ENCODE measurements at regions not wholly inside any gene's neighbourhood (a gene's known extent, or its start where the extent isn't known, plus 50 kb on each side); places are given as distances from the start of the nearest gene placed in this dataset.

DNA sequence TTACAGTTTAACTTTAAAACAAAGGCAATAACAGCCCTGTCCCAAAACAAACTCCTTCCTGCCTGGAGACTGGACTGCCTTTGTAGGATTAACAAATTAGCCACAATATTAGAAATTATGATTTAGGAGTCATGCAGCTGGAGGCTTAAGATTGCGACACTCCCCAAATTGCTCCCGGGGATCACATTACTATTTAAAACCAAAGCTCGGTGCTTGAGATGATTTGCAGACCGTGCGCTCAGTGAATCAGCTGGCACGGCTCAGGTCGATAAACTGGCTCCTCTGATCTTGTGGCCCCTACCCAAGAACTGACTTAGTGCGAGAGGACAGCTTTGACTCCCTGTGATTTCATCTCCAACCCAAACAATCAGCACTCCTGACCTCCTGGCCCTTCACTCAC, 829.3 kb downstream of the NLGN4X start:
- TF ChIP-seq CTCF (IDR thresholded peaks at IDR 0.05; ENCODE audit: low read length) (no peak), EZH2 (IDR thresholded peaks at IDR 0.05; ENCODE audit: borderline replicate concordance, low read length) (no peak)
- Histone ChIP-seq H3K9me2 (ENCODE audit: low read depth, low read length) (no peaks in the 10 kb centered on the region), H3K4me2 (ENCODE audit: low read length) (no peak overlapping the region), H3K9me3 (ENCODE audit: low read length) (no peaks in the 10 kb centered on the region), H3K9ac (ENCODE audit: low read length) (no peak overlapping the region), H3K27me3 (ENCODE audit: insufficient read depth, low read length) (no peaks in the 10 kb centered on the region), H3K36me3 (ENCODE audit: insufficient read depth, low read length) (no peaks in the 10 kb centered on the region), H3K4me3 (ENCODE audit: low read depth, low read length, poor library complexity, severe bottlenecking) (no peak overlapping the region), H3K27ac (ENCODE audit: low read depth, low read length, poor library complexity, severe bottlenecking) (no peak overlapping the region), H3F3A (ENCODE audit: insufficient read depth, low read length) (no peaks in the 10 kb centered on the region), H4K20me1 (ENCODE audit: insufficient read depth, low read length) (no peaks in the 10 kb centered on the region), H2AFZ (ENCODE audit: low read length) (no peak overlapping the region), H3K4me1 (ENCODE audit: insufficient read depth, low read length, severe bottlenecking) (no peaks in the 10 kb centered on the region), H3K79me2 (ENCODE audit: insufficient read depth, low read length) (no peaks in the 10 kb centered on the region)

- no peaks in the 10 kb centered on the region for H4K20me1 ChIP-seq (ENCODE audit: insufficient read depth, low read length)
- no peaks in the 10 kb centered on the region for H3K27me3 ChIP-seq (ENCODE audit: insufficient read depth, low read length)
- no peak overlapping the region for H3K27ac ChIP-seq (ENCODE audit: low read depth, low read length, poor library complexity, severe bottlenecking)
- H3K4me2 ChIP-seq (ENCODE audit: low read length), result no peak overlapping the region
- no peak overlapping the region for H3K4me3 ChIP-seq (ENCODE audit: low read depth, low read length, poor library complexity, severe bottlenecking)
- TF ChIP-seq EZH2 (IDR thresholded peaks at IDR 0.05; ENCODE audit: borderline replicate concordance, low read length) (no peak), CTCF (IDR thresholded peaks at IDR 0.05; ENCODE audit: low read length) (no peak)
- no peak overlapping the region for H2AFZ ChIP-seq (ENCODE audit: low read length)
- no peaks in the 10 kb centered on the region for H3K9me3 ChIP-seq (ENCODE audit: low read length)
- no peaks in the 10 kb centered on the region for H3K36me3 ChIP-seq (ENCODE audit: insufficient read depth, low read length)
- H3F3A ChIP-seq (ENCODE audit: insufficient read depth, low read length), result no peaks in the 10 kb centered on the region
- H3K9ac ChIP-seq (ENCODE audit: low read length), result no peak overlapping the region
- H3K4me1 ChIP-seq (ENCODE audit: insufficient read depth, low read length, severe bottlenecking), result no peaks in the 10 kb centered on the region
- no peaks in the 10 kb centered on the region for H3K79me2 ChIP-seq (ENCODE audit: insufficient read depth, low read length)
- no peaks in the 10 kb centered on the region for H3K9me2 ChIP-seq (ENCODE audit: low read depth, low read length)
These were observed 831.3 kb downstream of the NLGN4X start for GRCh38 chrX:5397409-5397808.

DNA sequence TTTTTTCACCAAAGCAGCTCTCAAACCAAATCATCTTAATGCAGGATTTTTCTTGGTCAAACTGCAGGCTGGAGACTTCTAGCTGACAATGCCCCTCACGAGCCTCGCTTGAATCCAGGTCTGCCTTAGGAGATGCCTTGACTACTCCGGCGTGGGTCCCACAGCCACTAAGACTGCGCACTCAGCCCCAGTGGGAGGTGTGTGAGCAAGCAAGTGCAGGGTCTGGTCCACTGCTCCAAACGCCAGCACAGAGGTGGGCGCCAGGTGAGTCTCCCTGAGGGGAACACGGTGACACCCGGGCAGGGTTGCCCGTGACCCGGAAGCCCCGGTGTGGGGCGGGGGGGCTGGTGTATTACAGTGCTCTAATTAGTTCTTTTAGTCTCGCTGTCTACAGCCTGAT, 838.3 kb downstream of the NLGN4X start:
- peaks cover 6% of the 10 kb centered on the region for H3K4me1 ChIP-seq (ENCODE audit: insufficient read depth, low read length, severe bottlenecking)
- H3K9ac ChIP-seq (ENCODE audit: low read length), result no peak overlapping the region
- H4K20me1 ChIP-seq (ENCODE audit: insufficient read depth, low read length), result no peaks in the 10 kb centered on the region
- no peaks in the 10 kb centered on the region for H3F3A ChIP-seq (ENCODE audit: insufficient read depth, low read length)
- no peak for TF ChIP-seq EZH2 (IDR thresholded peaks at IDR 0.05; ENCODE audit: borderline replicate concordance, low read length)
- TF ChIP-seq CTCF (IDR thresholded peaks at IDR 0.05; ENCODE audit: low read length), result no peak
- no peaks in the 10 kb centered on the region for H3K9me2 ChIP-seq (ENCODE audit: low read depth, low read length)
- no peaks in the 10 kb centered on the region for H3K9me3 ChIP-seq (ENCODE audit: low read length)
- H2AFZ ChIP-seq (ENCODE audit: low read length), result no peak overlapping the region
- no peak overlapping the region for H3K4me3 ChIP-seq (ENCODE audit: low read depth, low read length, poor library complexity, severe bottlenecking)
- H3K4me2 ChIP-seq (ENCODE audit: low read length), result no peak overlapping the region
- no peaks in the 10 kb centered on the region for H3K36me3 ChIP-seq (ENCODE audit: insufficient read depth, low read length)
- H3K79me2 ChIP-seq (ENCODE audit: insufficient read depth, low read length), result no peaks in the 10 kb centered on the region
- no peaks in the 10 kb centered on the region for H3K27me3 ChIP-seq (ENCODE audit: insufficient read depth, low read length)
- H3K27ac ChIP-seq (ENCODE audit: low read depth, low read length, poor library complexity, severe bottlenecking), result no peak overlapping the region

Data from OCI-LY1 (cell line).